ENCODE measurements at regions not wholly inside any gene's neighbourhood (a gene's known extent, or its start where the extent isn't known, plus 50 kb on each side); places are given as distances from the start of the nearest gene placed in this dataset.
"Not testable (repeated sequence)": the region's sequence is repeated elsewhere in the genome, so short reads cannot be mapped to it uniquely, and the experiment has no call there.

DNA sequence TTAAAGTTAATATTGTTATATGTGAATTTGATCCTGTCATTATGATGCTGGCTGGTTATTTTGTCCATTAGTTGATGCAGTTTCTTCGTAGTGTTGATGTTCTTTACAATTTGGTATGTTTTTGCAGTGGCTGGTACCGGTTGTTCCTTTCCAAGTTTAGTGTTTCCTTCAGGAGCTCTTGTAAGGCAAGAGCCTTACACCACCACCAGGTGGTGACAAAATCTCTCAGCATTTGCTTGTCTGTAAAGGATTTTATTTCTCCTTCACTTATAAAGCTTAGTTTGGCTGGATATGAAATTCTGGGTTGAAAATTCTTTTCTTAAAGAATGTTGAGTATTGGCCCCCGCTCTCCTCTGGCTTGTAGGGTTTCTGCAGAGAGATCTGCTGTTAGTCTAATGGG, 86.4 kb upstream of the UNC13C start:
- not testable (repeated sequence) for H3K9me2 ChIP-seq (replicated peaks; ENCODE audit: insufficient read depth, low read length); H3K36me3 ChIP-seq (ENCODE audit: insufficient read depth, low read length); H3K4me2 ChIP-seq (ENCODE audit: low read depth, low read length, poor library complexity, severe bottlenecking); H3K9me3 ChIP-seq (ENCODE audit: low read length); H2AFZ ChIP-seq (ENCODE audit: low read length); H3K9ac ChIP-seq (ENCODE audit: low read length); H3K27ac ChIP-seq (ENCODE audit: low read length); DNase-seq; H3K4me3 ChIP-seq (ENCODE audit: low read length); H4K20me1 ChIP-seq (ENCODE audit: insufficient read depth, low read depth, low read length); H3K27me3 ChIP-seq (ENCODE audit: low read length); H3K79me2 ChIP-seq (ENCODE audit: low read length); H3K4me1 ChIP-seq (ENCODE audit: low read length)

DNA sequence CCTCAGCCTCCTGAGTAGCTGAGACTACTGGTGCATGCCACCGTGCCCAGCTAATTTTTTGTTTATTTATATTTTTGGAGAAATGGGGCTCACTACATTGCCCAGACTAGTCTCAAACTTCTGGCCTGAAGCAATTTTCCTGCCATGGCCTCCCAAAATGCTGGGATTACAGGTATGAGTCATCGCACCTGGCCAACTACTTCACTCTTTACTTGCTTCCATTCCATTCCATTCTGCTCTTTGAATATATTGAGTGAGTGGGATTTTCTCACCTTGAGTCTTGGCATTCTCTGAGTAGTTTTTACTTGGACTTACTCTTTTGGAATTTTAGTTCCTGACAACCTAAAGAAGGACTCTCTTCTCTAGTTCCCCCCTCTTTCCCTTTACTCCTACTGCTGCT, 93.8 kb upstream of the UNC13C start:
- H3K4me2 ChIP-seq (ENCODE audit: low read depth, low read length, poor library complexity, severe bottlenecking), result no peak overlapping the region
- DNase-seq, result no peak
- H2AFZ ChIP-seq (ENCODE audit: low read length), result no peak overlapping the region
- H3K9me2 ChIP-seq (replicated peaks; ENCODE audit: insufficient read depth, low read length), result no peaks in the 10 kb centered on the region
- H3K27me3 ChIP-seq (ENCODE audit: low read length), result no peaks in the 10 kb centered on the region; the same call in 1 of the 2 replicates
- H3K9ac ChIP-seq (ENCODE audit: low read length), result no peak overlapping the region
- no peak overlapping the region for H3K27ac ChIP-seq (ENCODE audit: low read length)
- no peaks in the 10 kb centered on the region for H3K4me1 ChIP-seq (ENCODE audit: low read length)
- no peak overlapping the region for H3K4me3 ChIP-seq (ENCODE audit: low read length)
- no peaks in the 10 kb centered on the region for H3K79me2 ChIP-seq (ENCODE audit: low read length)
- no peaks in the 10 kb centered on the region for H4K20me1 ChIP-seq (ENCODE audit: insufficient read depth, low read depth, low read length)
- H3K36me3 ChIP-seq (ENCODE audit: insufficient read depth, low read length), result no peaks in the 10 kb centered on the region
- no peaks in the 10 kb centered on the region for H3K9me3 ChIP-seq (ENCODE audit: low read length)

DNA sequence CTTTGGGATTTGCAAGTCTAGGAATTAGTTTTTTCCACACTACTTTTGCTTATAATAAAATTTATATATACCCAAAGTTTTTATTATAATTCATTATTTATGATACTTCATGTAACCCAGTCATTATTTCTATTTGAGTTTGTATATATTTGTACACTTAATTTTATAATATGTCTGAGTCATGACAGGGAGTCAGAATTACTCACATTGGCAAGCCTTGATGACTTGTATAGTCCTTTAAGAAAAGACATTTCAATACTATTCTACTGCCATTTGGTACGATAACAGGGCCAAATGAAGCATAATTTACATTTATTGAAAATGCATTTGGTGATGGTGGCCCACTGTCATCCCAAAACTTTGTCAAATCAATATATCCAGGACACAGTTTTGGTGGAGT, 95.9 kb upstream of the UNC13C start:
- Histone ChIP-seq H3K9me2 (replicated peaks; ENCODE audit: insufficient read depth, low read length) (no peaks in the 10 kb centered on the region), H4K20me1 (ENCODE audit: insufficient read depth, low read depth, low read length) (no peaks in the 10 kb centered on the region), H3K27ac (ENCODE audit: low read length) (no peak overlapping the region), H3K9me3 (ENCODE audit: low read length) (no peaks in the 10 kb centered on the region), H2AFZ (ENCODE audit: low read length) (no peak overlapping the region), H3K9ac (ENCODE audit: low read length) (no peak overlapping the region), H3K36me3 (ENCODE audit: insufficient read depth, low read length) (no peaks in the 10 kb centered on the region), H3K4me3 (ENCODE audit: low read length) (no peak overlapping the region), H3K4me2 (ENCODE audit: low read depth, low read length, poor library complexity, severe bottlenecking) (no peak overlapping the region), H3K4me1 (ENCODE audit: low read length) (no peaks in the 10 kb centered on the region), H3K27me3 (ENCODE audit: low read length) (no peaks in the 10 kb centered on the region; the same call in 1 of the 2 replicates), H3K79me2 (ENCODE audit: low read length) (no peaks in the 10 kb centered on the region)
- no peak for DNase-seq

GRCh38 chr15:53880357-53880756, 97.9 kb upstream of the UNC13C start:
- Histone ChIP-seq H4K20me1 (ENCODE audit: insufficient read depth, low read depth, low read length) (no peaks in the 10 kb centered on the region), H3K4me2 (ENCODE audit: low read depth, low read length, poor library complexity, severe bottlenecking) (no peak overlapping the region), H3K9me3 (ENCODE audit: low read length) (no peaks in the 10 kb centered on the region), H3K9me2 (replicated peaks; ENCODE audit: insufficient read depth, low read length) (no peaks in the 10 kb centered on the region), H3K27ac (ENCODE audit: low read length) (no peak overlapping the region), H3K27me3 (ENCODE audit: low read length) (no peaks in the 10 kb centered on the region; the same call in 1 of the 2 replicates), H3K4me1 (ENCODE audit: low read length) (no peaks in the 10 kb centered on the region), H3K9ac (ENCODE audit: low read length) (no peak overlapping the region), H3K36me3 (ENCODE audit: insufficient read depth, low read length) (no peaks in the 10 kb centered on the region), H2AFZ (ENCODE audit: low read length) (no peak overlapping the region), H3K4me3 (ENCODE audit: low read length) (no peak overlapping the region), H3K79me2 (ENCODE audit: low read length) (no peaks in the 10 kb centered on the region)
- no peak for DNase-seq

GRCh38 chr15:53875711-53876110, 102.5 kb upstream of the UNC13C start:
- DNase-seq, result no peak

GRCh38 chr15:53875139-53875538, 103.1 kb upstream of the UNC13C start:
- H3K9me3 ChIP-seq (ENCODE audit: low read length), result no peaks in the 10 kb centered on the region
- H3K36me3 ChIP-seq (ENCODE audit: insufficient read depth, low read length), result no peaks in the 10 kb centered on the region
- no peaks in the 10 kb centered on the region for H3K9me2 ChIP-seq (replicated peaks; ENCODE audit: insufficient read depth, low read length)
- no peak overlapping the region for H3K9ac ChIP-seq (ENCODE audit: low read length)
- H3K4me3 ChIP-seq (ENCODE audit: low read length), result no peak overlapping the region
- no peaks in the 10 kb centered on the region for H3K4me1 ChIP-seq (ENCODE audit: low read length)
- H3K27ac ChIP-seq (ENCODE audit: low read length), result no peak overlapping the region
- no peak for DNase-seq
- no peak overlapping the region for H3K4me2 ChIP-seq (ENCODE audit: low read depth, low read length, poor library complexity, severe bottlenecking)
- no peak overlapping the region for H2AFZ ChIP-seq (ENCODE audit: low read length)
- H3K79me2 ChIP-seq (ENCODE audit: low read length), result no peaks in the 10 kb centered on the region
- H4K20me1 ChIP-seq (ENCODE audit: insufficient read depth, low read depth, low read length), result no peaks in the 10 kb centered on the region
- H3K27me3 ChIP-seq (ENCODE audit: low read length), result no peaks in the 10 kb centered on the region

More at GRCh38 chr15:53875711-53876110, 102.5 kb upstream of the UNC13C start:
- H3K27ac ChIP-seq (ENCODE audit: low read length), result no peak overlapping the region
- H3K4me3 ChIP-seq (ENCODE audit: low read length), result no peak overlapping the region
- H3K9me2 ChIP-seq (replicated peaks; ENCODE audit: insufficient read depth, low read length), result no peaks in the 10 kb centered on the region
- H3K27me3 ChIP-seq (ENCODE audit: low read length), result no peaks in the 10 kb centered on the region
- no peaks in the 10 kb centered on the region for H3K79me2 ChIP-seq (ENCODE audit: low read length)
- no peaks in the 10 kb centered on the region for H3K9me3 ChIP-seq (ENCODE audit: low read length)
- H3K36me3 ChIP-seq (ENCODE audit: insufficient read depth, low read length), result no peaks in the 10 kb centered on the region
- no peaks in the 10 kb centered on the region for H4K20me1 ChIP-seq (ENCODE audit: insufficient read depth, low read depth, low read length)
- H3K4me2 ChIP-seq (ENCODE audit: low read depth, low read length, poor library complexity, severe bottlenecking), result no peak overlapping the region
- H2AFZ ChIP-seq (ENCODE audit: low read length), result no peak overlapping the region
- H3K9ac ChIP-seq (ENCODE audit: low read length), result no peak overlapping the region
- H3K4me1 ChIP-seq (ENCODE audit: low read length), result no peaks in the 10 kb centered on the region

- Histone ChIP-seq H3K9me2 (replicated peaks; ENCODE audit: insufficient read depth, low read length) (no peaks in the 10 kb centered on the region), H3K4me1 (ENCODE audit: low read length) (no peaks in the 10 kb centered on the region), H3K79me2 (ENCODE audit: low read length) (no peaks in the 10 kb centered on the region), H3K4me2 (ENCODE audit: low read depth, low read length, poor library complexity, severe bottlenecking) (no peak overlapping the region), H3K9ac (ENCODE audit: low read length) (no peak overlapping the region), H3K27me3 (ENCODE audit: low read length) (0 out of 2 replicates have a peak, but pooled peaks cover 3% of the 10 kb centered on the region), H3K9me3 (ENCODE audit: low read length) (no peaks in the 10 kb centered on the region), H2AFZ (ENCODE audit: low read length) (no peak overlapping the region), H3K27ac (ENCODE audit: low read length) (no peak overlapping the region), H3K4me3 (ENCODE audit: low read length) (no peak overlapping the region), H4K20me1 (ENCODE audit: insufficient read depth, low read depth, low read length) (no peaks in the 10 kb centered on the region), H3K36me3 (ENCODE audit: insufficient read depth, low read length) (no peaks in the 10 kb centered on the region)
- no peak for DNase-seq
Measured at GRCh38 chr15:53872410-53872809, 105.8 kb upstream of the UNC13C start.

DNA sequence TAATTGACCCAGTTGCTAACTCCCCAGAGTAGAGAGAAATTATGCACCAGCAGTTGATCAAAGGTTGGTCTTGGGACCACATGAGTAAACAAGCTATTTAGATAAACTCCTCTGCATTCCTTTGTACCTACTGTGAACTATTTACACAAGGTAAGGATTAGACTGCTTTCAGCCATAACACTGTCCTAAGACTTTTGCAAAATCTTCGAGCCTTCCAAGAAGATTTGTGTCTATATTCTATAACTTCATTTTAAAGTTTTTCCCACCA, 108.5 kb upstream of the UNC13C start:
- H3K9ac ChIP-seq (ENCODE audit: low read length), result no peak overlapping the region
- H2AFZ ChIP-seq (ENCODE audit: low read length), result no peak overlapping the region
- no peaks in the 10 kb centered on the region for H4K20me1 ChIP-seq (ENCODE audit: insufficient read depth, low read depth, low read length)
- H3K36me3 ChIP-seq (ENCODE audit: insufficient read depth, low read length), result no peaks in the 10 kb centered on the region
- no peaks in the 10 kb centered on the region for H3K9me2 ChIP-seq (replicated peaks; ENCODE audit: insufficient read depth, low read length)
- no peak overlapping the region for H3K27ac ChIP-seq (ENCODE audit: low read length)
- H3K4me3 ChIP-seq (ENCODE audit: low read length), result no peak overlapping the region
- H3K27me3 ChIP-seq (ENCODE audit: low read length), result 0 out of 2 replicates have a peak, but pooled peaks cover 3% of the 10 kb centered on the region
- H3K79me2 ChIP-seq (ENCODE audit: low read length), result no peaks in the 10 kb centered on the region
- H3K4me2 ChIP-seq (ENCODE audit: low read depth, low read length, poor library complexity, severe bottlenecking), result no peak overlapping the region
- no peak for DNase-seq
- no peaks in the 10 kb centered on the region for H3K9me3 ChIP-seq (ENCODE audit: low read length)
- H3K4me1 ChIP-seq (ENCODE audit: low read length), result no peaks in the 10 kb centered on the region

Measured in Karpas-422 (cell line).